HG03342 (cell line): ENCODE measurements at regions not wholly inside any gene's neighbourhood (a gene's known extent, or its start where the extent isn't known, plus 50 kb on each side); places are given as distances from the start of the nearest gene placed in this dataset.

Source experiments
- ATAC-seq: cut with Tn5 transposase; IDR thresholded peaks from one replicate; pipeline ENCODE4 v1.9.1; 2021; ENCODE audit warnings: mild to moderate bottlenecking, moderate library complexity; ENCODE audit not compliant: unreplicated experiment

DNA sequence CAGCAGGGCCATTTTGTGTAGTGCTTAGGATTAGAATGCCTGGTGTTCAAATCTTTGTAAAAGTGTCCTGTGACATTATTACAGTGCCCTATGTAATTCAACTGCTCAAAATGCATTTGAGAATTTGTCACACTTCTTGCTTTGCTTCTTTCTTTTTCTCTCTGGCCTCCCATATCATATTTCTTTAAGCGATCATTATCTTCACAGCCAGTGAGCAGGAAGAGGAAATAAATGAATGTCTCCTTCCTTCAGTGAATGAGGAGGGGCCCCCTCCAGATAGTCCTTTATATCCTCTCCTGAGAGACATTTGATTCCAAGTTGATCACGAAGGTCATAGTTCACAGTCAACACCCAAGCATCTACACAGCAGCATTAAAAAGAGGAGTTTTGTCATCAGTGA, 425.1 kb upstream of the NPVF start:
- ATAC-seq = no peak

DNA sequence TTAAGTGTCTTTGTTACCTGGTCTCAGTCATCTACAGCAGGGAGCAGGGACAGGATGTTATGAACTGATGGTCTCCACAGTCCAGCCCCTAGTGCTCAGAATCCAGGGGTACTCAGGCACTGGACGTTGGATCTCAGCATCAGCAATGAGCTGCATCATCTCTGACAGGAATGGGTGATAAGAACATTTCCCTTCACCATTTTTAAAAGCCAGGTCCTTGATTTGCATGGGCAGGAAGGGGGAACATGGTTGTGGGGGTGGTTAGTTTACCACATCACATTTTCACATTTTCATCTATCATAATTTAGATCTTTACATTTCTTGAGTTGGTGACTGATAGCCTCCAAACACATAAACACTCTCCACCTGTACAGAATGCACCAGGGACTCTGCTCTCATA, 427.8 kb upstream of the NPVF start:
- ATAC-seq = no peak

- no peak for ATAC-seq
Measured at GRCh38 chr7:25656581-25657026, 428.3 kb upstream of the NPVF start.

GRCh38 chr7:25658375-25658774, 430.1 kb upstream of the NPVF start:
- no peak for ATAC-seq

- no peak for ATAC-seq
Measured at GRCh38 chr7:25659841-25660240, 431.6 kb upstream of the NPVF start.

DNA sequence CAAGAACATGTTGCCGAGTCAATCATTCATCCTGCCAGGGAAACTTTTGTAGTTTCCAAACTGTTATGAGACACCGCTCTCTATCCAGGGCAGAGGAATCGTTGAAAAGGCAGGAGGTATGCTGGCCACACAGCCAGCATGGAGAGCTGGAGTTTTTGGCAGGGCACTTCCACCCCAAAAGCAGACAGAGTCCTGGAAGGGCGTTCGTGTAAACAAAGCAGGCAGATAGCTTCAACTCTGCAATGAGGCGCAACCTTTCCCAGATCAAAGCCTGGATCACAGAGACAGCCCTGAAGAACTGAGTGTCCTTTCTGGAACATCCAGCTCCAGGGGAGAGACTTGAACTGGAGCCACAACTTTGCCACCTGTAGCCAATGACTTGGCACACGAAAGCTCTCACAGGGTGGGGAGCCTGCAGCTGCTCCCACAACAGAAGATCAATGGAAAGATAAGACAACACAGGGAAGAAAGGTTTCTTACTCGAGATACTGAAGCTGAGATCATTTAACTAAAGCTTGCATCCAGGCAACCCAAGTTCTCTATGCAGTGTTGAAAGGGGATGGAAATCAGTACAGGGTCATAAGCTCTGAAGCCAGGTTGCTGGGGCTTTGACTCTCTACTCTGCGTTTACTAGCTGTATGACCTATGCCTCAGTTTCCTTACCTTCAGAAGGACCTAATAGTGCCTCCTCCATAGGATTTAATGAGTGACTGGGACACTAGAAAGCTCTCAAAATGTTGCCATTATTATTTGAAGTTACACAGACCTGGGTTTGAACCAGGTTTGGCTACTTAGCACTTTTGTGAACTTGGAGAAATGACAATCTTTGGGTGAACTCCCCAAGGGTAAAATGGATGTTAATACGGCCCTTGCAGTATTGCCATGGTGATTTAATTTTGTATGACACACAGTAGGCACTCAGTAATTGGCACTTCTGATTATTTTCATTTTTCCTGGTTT, 434.8 kb upstream of the NPVF start:
- ATAC-seq = no peak

DNA sequence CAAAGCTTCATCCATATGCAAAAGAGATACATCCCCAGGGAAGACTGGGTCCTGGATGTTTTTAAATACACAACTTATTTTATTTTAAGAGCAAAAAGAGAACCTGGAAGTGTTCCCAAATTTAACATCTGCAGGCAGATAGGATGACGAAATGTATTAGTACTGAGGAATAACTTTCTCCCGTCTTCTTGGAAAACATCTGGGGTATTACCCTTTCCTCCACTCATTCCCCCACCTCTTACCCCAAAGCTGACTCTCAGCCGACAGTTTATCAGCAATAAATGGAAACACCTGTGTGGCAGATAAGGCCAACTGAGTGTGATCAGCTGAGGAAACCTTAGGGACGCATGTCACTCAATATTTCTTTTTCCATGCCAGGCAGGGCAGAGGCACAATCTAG, 435.6 kb upstream of the NPVF start:
- ATAC-seq = no peak

DNA sequence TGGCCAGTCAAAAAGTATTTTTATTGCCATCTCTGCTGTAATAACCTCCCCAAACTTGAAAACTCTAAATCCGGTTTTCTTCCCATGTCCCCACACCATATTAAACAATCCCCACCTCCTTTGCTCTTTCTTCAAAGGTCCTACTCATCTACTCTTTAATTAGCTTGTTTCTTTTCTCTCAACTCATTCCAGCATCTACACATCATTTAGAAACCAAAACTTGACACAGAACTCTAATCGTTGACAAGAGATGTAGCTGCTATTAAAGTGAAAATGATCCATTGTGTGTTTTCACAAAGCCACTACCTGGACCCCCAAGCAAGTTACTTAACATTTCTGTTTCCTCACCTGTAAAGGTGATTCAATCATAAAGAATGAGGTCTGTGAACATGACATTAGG, 436.3 kb upstream of the NPVF start:
- ATAC-seq = no peak

DNA sequence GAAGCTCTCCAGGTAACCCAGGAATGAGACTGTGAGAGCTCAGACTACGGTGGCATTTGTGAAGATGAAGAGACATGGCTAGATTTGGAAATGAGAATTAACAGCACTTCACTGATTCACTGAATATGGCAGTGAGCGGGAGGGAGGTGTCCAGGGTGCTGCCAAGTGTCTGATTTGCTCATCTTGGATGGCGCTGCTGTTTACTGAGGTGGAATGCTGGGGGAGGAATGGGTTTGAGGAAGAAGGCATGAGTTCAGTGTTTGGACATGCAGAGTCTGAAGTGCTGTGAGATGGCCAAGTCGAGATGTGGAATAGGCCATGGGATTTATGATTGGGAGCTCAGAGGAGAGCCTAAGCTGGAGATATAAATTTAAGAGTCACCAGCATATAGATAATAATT, 437.1 kb upstream of the NPVF start:
- no peak for ATAC-seq

DNA sequence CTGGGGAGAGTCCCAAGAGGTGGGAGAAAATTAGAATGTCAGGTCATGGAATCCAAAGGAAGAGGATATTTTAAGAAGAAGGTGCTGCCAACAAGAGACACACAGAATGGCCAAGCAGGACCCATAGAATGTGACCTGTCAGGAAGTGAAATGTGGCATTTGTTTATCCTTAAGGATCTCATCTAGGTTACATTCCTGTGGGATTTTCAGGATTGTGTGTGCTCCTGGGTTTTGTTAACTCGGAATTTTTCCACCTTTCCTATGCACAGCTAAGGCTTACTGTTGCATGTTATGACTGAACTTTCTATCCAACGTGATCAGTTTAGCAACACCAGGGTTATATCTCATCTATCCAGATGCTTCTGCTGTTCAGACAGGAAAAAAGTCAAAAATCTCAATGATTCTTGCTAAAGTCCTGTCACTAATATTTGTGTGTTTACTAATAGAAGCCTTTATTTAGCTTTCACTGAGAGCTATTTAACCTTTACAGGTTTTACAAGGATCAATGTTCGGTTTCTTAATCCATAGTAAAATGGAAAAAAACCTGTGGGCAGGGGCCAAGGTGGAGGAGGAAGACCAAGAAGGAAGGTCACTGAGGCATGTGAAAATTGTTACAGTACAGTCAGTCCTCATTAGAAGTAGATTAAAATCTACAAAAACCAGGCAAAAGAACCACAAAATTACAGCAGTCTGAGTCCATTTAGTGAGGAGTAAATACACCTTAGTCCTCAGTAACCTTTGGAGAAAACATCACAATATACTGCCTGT, 437.8 kb upstream of the NPVF start:
- no peak for ATAC-seq

GRCh38 chr7:25666671-25667060, 438.4 kb upstream of the NPVF start:
- ATAC-seq = no peak

GRCh38 chr7:25669281-25669781, 441.0 kb upstream of the NPVF start:
- ATAC-seq = no peak

GRCh38 chr7:25669961-25670841, 441.9 kb upstream of the NPVF start:
- ATAC-seq = no peak

DNA sequence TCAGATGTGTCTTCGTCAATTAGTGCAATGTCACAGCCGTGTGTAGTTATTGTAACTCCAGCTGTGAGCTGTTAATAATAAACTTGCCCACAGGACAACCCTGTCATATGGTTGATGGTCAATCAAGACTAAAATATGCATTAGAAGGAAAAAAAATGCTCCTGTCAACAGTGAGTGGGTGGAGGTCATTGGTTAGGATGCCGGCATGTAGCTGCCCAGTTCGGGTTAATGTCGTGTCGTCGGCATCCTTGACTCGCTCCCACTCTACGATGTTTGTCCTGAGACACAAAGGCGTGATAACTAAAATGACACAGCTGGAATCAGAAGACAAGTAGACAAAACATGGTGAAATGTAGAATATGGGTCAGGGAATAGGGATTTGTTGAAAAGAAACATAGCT, 442.8 kb upstream of the NPVF start:
- ATAC-seq = no peak

DNA sequence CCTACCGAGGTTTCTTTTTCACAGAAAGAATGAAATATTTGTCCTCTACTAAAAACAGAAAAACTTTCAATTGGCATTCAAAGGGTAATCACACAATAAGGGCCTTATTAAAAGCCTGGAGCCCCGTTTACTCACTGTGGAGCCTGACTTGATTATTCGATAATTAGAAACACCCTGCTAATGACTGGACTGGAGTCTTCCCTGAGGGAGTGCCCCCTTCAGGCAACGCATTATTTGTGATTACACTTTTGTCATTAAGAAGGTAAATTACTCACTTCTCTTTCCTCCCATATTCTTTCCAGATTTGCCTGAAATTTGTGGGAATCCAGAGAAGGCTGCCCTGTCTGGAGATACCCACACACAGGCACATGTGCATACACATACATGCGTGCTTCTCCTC, 444.2 kb upstream of the NPVF start:
- no peak for ATAC-seq

DNA sequence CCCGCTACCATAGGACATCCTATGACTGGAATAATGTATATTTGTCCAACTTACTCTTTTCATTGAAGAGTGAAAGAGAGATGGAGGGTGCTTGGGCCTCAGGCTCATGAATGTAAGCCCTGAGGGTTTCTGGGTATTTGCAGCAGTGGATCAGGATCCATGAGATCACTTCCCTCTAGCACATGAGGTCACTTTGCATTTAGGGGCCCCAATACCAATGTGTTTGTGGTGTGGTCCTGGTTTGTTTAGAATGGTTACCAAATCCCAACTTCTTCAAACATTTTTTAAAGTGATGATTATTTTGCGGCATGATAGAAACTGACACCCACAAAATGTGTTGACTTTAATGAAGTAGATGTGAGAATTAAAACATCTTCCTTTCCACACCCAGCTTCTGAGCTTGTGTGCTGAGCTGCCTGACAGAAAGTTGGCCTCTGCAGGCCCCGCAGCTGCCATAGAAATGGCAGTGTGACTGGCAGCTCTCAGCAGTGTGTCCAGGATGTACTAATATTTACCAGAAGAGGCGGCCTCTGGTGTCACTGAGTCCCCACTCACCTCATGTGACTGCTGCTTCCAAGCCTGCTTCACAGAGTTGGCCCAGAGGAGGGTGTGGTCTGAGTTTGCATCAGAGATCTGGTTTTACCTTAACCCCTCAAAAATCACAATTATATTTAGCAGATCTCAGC, 447.6 kb upstream of the NPVF start:
- ATAC-seq = no peak

GRCh38 chr7:25677595-25677994, 449.3 kb upstream of the NPVF start:
- ATAC-seq = no peak

GRCh38 chr7:25678215-25678614, 449.9 kb upstream of the NPVF start:
- no peak for ATAC-seq

DNA sequence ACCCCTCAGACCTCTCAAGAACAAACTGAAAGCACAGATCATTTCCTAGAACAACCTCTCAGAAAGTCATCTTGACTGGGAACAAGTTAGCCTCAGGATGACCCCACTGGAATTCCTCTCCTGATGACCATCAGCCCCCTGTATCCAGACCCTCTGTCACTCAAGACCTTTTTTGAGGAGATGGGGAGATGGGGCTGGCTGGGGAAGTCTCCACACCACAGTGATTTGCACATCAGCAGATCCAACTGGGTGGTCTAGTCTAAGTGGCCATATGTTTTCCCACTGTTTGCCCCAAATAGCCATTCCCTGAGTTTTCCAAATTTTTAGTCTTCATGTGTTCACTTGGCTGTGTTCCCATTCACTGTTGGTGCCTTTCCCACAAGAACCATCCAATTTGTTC, 452.4 kb upstream of the NPVF start:
- no peak for ATAC-seq

DNA sequence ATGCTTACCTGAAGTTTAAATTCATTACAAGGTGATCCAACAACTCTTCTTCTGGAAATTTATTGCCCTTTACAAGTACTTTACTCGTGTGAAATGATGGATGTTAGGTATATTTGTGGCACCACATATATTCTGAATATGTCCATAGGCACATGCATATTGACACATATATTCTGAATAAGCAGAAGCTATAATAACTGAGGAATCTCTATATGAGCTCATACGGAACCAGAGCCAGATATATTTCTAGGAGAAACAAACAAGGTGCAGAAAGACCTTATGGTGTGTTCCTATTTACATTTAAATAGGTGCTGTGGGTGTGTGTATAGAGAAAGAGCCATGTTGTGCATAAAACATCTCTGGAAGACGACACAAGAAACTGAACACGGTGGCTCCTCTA, 456.1 kb upstream of the NPVF start:
- no peak for ATAC-seq
